ENCODE measurements at regions not wholly inside any gene's neighbourhood (a gene's known extent, or its start where the extent isn't known, plus 50 kb on each side); places are given as distances from the start of the nearest gene placed in this dataset.

DNA sequence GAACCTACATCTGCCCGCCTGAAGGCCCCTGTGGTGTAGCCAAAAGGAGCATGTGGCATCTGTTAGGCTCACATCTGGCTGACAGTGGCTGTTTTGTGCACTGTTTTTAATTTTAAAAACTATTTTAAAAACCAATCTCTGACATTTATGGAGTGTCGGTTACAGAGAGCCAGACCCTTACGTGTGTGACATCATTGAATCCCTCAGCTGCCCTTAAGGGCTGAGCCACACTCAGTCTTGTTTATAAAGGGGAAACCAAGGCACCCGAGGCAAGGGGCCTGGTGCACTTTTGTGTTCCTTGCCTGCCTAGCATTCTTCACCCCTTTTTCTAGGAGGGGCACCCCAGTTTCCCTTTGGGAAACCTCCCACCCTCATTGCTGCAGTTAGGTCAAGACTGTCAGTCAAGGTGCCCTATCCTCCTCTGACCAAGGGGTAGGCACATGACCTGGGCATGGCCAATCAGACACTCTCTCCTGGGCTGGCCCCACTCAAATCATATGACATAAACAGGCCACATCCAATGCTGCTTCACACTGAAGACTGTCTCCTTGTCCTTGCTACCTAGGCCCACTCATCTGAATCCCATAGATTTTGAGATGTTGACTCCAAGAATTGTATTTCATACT is 105.3 kb downstream of the LSM3 start:
- H3K4me3 ChIP-seq (ENCODE audit: low read depth, low read length) = no peak overlapping the region
- no peak for TF ChIP-seq CTCF (IDR thresholded peaks at IDR 0.05; ENCODE audit: borderline replicate concordance, insufficient read depth, low read depth, low read length)

DNA sequence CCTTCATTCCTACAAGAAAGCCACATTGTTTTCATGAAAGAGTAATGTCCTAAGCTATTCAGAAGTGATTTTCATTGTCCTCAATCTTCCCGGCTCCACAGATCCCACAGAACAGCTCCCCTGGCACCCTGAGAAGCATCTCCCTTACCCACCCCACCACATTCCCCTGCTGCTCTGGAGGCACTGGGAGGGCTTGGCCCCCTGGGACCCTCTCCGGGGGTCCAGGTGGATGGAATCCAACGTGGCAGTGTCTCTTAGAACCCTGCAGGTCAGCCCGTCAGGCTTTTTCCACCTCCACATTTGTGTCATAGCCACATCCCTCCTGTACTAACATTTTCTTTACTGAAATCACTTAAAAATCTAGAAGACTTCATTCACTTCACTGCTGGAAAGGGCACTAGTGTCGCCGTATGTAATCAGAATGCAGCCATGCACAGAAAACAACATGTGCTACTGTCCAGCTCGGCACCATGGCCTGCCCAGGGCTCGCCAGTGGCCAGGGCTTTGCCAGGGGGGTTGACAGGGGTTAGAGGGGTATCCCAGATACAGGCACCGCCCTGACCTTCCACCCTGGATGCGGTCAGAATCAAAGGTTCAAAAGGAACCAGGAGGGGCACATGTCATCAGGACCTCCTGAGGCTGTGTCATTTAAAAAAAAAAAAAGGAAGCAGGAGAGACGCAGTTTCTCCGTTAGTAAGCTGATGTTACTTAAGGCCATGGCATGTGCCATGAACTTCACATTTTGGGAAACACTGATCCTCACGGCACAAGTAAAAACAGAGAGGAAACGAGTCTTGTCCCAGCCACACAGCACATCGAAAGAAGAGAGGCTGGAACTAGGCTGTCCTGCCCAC is 106.3 kb downstream of the LSM3 start:
- TF ChIP-seq CTCF (IDR thresholded peaks at IDR 0.05; ENCODE audit: borderline replicate concordance, insufficient read depth, low read depth, low read length) = no peak

GRCh38 chr3:14285548-14285925 is 106.9 kb downstream of the LSM3 start:
- no peak overlapping the region for H3K4me3 ChIP-seq (ENCODE audit: low read depth, low read length)
- no peak for TF ChIP-seq CTCF (IDR thresholded peaks at IDR 0.05; ENCODE audit: borderline replicate concordance, insufficient read depth, low read depth, low read length)

More for the DNA sequence above, 106.3 kb downstream of the LSM3 start:
- no peak overlapping the region for H3K4me3 ChIP-seq (ENCODE audit: low read depth, low read length)

- no peak overlapping the region for H3K4me3 ChIP-seq (ENCODE audit: low read depth, low read length)
- no peak for TF ChIP-seq CTCF (IDR thresholded peaks at IDR 0.05; ENCODE audit: borderline replicate concordance, insufficient read depth, low read depth, low read length)
These were observed 108.4 kb downstream of the LSM3 start for GRCh38 chr3:14286887-14287500.

- TF ChIP-seq CTCF (IDR thresholded peaks at IDR 0.05; ENCODE audit: borderline replicate concordance, insufficient read depth, low read depth, low read length) = no peak
- no peak overlapping the region for H3K4me3 ChIP-seq (ENCODE audit: low read depth, low read length)
These were observed 109.7 kb downstream of the LSM3 start for GRCh38 chr3:14288177-14288788.

GRCh38 chr3:14288833-14289451 is 110.3 kb downstream of the LSM3 start:
- no peak for TF ChIP-seq CTCF (IDR thresholded peaks at IDR 0.05; ENCODE audit: borderline replicate concordance, insufficient read depth, low read depth, low read length)

More at GRCh38 chr3:14288833-14289451, 110.3 kb downstream of the LSM3 start:
- H3K4me3 ChIP-seq (ENCODE audit: low read depth, low read length) = no peak overlapping the region
